Hypothalamus (tissue), 51 donors: ENCODE measurements at regions not wholly inside any gene's neighbourhood (a gene's known extent, or its start where the extent isn't known, plus 50 kb on each side); places are given as distances from the start of the nearest gene placed in this dataset.
"Not testable (repeated sequence)": the region's sequence is repeated elsewhere in the genome, so short reads cannot be mapped to it uniquely, and the experiment has no call there.

Experiments used
- DNase-seq, 51 donors: peaks; one replicate each; lab custom pipeline; 2025; lab: John Stamatoyannopoulos, UW

DNA sequence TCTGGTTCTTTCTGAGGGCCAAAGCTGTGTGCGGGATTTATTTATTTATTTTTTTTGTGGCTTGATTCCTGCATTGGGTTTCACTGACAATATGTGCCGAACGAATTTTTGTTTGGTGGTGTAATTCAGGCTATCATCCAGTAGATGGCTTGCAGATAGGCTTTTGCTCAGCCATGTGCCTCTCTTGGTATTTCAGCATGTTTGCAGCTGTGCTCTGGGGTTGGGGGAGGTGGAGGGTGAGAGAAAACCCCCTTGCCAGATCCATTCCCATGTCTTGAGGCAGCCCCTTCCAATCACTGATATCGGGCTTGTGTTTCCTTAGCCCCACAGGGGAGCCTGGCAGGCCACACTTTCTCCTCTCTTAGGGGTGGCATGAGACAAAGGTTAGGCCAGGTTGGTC is 302.4 kb downstream of the PTGER3 start:
- DNase-seq, result no peak

DNA sequence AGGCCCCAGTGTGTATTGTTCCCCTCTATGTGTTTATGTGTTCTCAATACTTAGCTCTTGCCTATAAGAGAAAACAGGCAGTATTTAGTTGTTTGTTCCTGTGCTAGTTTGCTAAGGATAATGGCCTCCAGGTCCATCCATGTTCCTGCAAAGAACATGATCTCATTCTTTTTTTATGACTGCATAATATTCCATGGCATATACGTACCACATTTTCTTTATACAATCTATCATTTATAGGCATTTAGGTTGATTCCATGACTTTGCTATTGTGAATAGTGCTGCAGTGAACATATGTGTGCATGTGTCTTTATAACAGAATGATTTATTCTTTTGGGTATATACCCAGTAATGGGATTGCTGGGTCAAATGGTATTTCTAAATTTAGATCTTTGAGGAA is 301.6 kb downstream of the PTGER3 start:
- not testable (repeated sequence) for DNase-seq

DNA sequence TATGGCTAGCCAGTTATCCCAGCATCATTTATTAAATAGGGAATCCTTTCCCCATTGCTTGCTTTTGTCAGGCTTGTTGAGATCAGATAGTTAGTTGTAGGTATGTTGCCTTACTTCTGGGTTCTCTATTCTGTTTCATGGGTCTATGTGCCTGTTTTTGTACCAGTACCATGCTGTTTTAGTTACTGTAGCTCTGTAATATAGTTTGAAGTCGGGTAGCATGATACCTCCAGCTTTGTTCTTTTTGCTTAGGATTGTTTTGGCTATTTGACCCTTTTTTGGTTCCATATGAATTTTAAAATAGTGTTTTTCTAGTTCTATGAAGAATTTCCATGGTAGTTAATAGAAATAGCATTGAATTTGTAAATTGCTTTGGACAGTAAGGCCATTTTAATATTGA is 300.5 kb downstream of the PTGER3 start:
- not testable (repeated sequence) for DNase-seq

DNA sequence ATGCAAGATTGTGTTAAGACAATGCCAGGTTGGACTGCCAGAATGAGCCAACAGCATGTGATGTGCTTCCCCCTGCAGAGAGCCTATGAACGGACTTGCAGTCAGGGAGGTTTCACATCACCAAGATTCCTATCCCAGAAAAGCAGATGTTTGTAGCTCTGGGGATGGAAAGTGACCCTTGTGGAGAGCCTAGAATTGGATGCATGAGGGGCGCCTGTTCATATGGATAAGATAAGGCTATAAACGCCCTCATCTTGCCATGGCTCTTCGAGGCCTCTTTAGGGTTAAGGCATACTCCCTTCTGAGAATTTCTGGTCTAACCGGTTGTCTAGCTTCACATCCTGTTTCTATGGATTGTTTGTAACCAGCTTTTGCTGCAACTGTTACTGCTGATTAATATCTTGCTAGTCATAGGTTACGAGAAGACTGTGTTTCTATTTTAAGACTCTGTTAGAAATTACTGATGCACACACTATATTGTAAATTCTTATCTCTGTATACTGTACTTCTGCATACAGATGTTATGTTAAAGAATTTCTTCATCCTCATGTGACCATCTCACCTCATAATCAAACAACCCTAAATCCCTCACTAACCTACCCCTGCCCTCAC is 295.8 kb downstream of the PTGER3 start:
- not testable (repeated sequence) for DNase-seq

- DNase-seq, result no peak
These were observed 292.9 kb downstream of the PTGER3 start for GRCh38 chr1:70754701-70755100.

DNA sequence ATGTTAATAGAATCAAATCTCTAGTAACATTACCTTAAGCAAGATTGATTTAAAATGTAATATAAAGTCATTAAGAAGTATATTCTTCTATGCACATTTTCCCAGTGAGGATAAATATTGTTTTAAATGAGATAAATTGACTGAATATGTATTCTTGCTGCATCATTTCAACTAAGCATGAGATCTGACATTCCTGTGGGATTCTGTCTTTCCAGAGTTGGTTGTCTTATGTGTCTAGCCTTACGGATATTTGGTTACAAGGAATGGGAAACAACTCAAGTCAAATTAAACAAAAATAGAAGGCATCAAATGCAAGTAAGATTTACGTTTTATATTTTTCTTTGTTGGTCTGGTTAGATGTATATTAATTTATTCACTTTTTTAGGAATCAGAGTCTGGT is 287.5 kb downstream of the PTGER3 start:
- DNase-seq, result no peak

GRCh38 chr1:70762386-70762785 is 285.2 kb downstream of the PTGER3 start:
- DNase-seq, result no peak

DNA sequence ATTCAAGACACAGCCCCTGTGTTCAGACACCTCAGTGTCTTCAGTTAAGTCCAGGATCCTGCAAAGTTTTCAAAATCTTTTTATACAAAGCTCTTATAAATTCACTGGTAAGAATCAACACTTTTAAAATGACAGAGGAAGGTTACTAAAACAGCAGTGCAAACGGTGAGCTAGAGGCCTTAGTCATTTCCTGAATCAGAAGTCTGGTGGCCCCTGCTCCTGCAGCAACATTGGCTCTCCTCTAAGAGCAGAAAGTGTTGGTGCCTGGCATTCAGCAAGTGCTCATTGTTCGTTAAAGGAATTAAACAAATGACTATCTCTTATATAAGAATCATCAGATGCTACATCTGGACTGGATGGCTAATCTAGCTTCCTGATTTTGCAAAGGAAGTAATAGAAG is 282.9 kb downstream of the PTGER3 start:
- DNase-seq, result no peak

- DNase-seq, result no peak
These were observed 280.2 kb downstream of the PTGER3 start for GRCh38 chr1:70767377-70767776.

GRCh38 chr1:70768216-70768615 is 279.4 kb downstream of the PTGER3 start:
- DNase-seq, result no peak

DNA sequence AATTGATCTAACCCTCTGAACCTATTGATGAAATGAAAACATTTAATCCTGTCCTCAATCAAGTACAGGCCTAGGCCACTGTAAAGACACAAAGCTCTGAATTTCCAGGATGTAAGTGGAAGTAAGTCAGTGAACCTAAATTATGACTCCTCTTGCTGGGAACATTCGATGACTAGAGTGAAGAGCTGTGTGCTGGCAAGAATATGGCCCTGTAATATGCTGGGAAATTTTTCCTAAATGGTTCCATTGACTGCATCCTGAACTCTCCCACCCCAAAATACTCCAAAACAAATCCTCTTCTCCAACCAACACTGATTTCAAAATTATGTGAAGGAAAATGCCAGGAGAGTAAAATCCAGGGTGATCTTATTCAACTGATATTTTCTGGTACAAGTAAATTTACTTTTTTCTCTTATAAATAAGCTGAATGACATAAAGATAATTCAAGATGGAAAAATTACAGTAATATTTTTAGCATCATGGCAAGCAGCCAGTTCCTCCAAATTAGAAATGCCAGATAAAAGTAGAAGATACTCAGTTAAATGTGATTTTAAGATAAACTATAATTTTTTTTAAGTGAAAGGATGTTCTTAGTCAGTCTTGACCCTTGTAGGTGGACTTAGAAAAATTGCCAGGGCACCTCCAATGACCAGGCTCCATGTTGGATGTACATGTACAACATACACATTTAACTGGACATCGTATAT is 269.4 kb downstream of the PTGER3 start:
- DNase-seq, result no peak

- no peak for DNase-seq
These were observed 268.7 kb downstream of the PTGER3 start for GRCh38 chr1:70778934-70779333.

DNA sequence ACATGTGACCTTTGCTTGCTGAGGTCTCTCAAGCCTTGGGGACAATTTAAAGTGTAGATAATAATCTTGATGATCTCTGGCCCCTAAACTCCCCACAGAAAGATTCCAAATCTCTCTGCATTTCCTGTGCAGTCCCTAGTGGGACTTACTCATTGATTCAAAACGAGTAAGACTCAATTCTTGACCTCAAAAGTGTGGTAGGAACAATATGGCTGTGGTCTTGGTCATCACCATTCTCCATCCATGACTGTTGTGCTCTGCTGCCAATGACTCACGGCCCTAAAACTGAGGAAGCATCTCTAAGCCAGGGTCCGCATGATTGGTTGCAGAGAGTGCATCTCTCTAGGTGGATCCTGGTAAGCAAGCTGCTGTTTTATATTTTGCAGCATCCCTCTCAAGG is 268.0 kb downstream of the PTGER3 start:
- no peak for DNase-seq

- no peak for DNase-seq
These were observed 262.3 kb downstream of the PTGER3 start for GRCh38 chr1:70785287-70785686.

- no peak for DNase-seq
These were observed 257.2 kb downstream of the PTGER3 start for GRCh38 chr1:70790232-70790923.

DNA sequence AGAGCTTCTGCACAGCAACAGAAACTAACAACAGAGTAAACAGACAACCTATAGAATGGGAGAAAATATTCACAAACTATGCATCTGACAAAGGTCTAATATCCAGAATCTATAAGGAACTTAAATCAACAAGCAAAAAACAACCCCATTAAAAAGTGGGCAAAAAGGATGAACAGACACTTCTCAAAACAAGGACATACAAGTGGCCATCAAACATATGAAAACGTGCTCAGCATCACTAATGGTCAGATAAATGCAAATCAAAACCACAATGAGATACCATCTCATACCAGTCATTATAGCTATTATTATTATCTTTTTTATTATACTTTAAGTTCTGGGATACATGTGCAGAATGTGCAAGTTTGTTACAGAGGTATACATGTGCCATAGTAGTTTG is 252.6 kb downstream of the PTGER3 start:
- DNase-seq, result not testable (repeated sequence)

DNA sequence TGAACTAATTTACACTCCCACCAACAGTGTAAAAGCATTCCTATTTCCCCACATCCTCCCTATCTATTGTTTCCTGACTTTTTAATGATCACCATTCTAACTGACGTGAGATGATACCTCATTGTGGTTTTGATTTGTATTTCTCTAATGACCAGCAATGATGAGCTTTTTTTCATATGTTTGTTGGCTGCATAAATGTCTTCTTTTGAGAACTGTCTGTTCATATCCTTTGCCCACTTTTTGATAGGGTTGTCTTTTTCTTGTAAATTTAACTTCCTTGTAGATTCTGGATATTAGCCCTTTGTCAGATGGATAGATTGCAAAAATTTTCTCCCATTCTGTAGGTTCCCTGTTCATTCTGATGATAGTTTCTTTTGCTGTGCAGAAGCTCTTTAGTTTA is 251.3 kb downstream of the PTGER3 start:
- DNase-seq, result not testable (repeated sequence)

- not testable (repeated sequence) for DNase-seq
These were observed 245.0 kb downstream of the PTGER3 start for GRCh38 chr1:70802625-70803024.

DNA sequence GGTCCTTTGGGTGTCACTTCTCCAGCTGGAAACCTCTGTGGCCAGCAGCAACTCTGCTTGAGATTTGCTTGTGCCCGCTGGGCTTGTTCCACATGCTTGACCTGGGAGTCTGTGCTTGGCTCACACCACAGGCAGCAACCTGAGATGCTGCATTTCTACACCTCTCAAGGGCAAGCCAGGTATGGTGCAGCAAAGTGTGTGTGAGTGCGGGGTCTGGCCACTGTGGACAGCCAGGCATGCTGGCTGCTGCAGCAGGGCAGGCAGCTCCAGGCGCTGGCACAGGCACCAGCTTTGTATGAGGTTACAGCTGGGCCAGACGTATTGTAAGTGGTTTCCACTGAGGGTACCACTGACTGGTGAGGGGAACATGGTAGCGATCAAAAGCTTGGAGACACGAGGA is 242.0 kb downstream of the PTGER3 start:
- DNase-seq, result no peak

DNA sequence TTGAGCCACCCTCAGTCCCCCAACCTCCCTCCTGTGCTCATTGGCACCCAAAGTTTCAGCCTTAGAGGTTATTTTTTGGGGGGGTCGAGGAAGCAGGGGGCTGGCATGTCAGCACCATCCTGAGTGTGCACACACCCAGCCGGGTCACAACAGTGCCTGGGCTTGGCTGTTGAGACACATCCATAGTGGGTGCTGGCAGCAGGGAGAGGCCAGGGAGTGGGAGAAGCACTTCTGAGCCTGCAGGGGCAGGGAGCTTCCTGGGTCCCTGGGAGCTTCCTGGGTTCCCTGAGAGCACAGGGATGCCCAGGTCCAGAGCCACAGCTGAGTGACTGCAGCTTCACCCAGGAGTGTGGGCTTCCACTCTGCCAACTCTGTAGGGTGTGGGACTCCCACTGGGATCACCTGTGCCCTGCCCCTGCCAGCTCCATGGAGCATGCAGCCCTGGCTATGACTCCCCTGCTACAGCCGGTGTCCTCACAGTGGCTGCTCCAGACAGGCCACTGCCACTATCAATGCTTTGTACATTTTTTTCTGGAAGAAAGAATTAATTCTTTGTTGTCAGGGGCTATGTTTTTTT is 240.4 kb downstream of the PTGER3 start:
- DNase-seq, result no peak

DNA sequence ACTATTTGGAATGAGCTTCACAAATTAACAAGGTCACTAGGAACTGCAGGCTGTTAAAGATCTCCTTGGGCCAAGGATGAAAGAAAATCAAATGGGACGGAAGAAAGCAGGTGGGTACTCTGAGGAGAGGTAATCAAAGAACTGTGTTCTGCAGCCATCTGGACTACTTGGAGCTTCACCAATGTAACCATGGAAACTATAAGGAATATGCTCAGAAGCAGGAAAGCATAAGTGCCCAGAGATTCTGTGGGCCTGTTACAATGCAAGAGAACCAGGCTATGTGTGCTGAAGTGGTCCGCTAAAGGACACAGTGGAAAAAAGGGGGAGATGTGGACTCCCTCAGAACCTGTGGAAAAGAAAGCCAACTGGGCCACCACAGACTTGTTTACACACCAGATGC is 238.5 kb downstream of the PTGER3 start:
- DNase-seq, result no peak

DNA sequence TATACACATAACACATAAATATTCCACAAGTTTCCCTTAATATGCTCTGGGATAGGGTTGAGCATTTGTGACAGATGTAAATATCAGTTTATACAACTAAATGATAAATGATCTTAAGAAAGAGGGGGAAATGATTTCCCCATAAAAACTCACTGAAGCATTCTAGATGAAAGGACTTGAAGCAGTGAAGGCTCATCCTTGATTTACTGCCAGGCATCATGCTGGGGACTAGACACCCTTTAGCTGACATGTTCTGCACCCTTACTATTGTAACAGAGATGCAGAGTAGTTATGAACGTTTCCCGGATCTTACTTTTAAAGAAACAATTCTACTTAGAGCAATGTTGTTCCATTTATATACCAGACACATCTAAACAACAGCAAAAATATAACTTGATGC is 235.8 kb downstream of the PTGER3 start:
- DNase-seq, result no peak
